Body of pancreas (tissue), 4 donors: ENCODE measurements at regions not wholly inside any gene's neighbourhood (a gene's known extent, or its start where the extent isn't known, plus 50 kb on each side); places are given as distances from the start of the nearest gene placed in this dataset.

Source experiments
- ATAC-seq: fragments of 150-250 bp; one replicate; pipeline ENCODE4 v1.9.1; 2016
- DNase-seq, 4 donors: peaks; one replicate each; pipeline ENCODE4 v3.0.0-alpha.2; 2019
- H3K27ac ChIP-seq, 4 donors: fragments of 200-600 bp; sonication (generic); 1 replicate in 3 of 4; 2 replicates in 1 of 4; pipeline versions ENCODE4 v1.5.1 to v1.6.1; 2016 to 2019; ENCODE audit warnings: mild to moderate bottlenecking in 1 of 4, mixed read lengths in 1 of 4, moderate library complexity in 1 of 4
- H3K27me3 ChIP-seq, 2 donors: fragments of 200-600 bp; sonication (generic); one replicate each; pipeline ENCODE4 v1.6.0; 2016; ENCODE audit warnings: mild to moderate bottlenecking in 1 of 2
- H3K36me3 ChIP-seq, 2 donors: fragments of 200-600 bp; sonication (generic); replicated peaks in 1 of 2; 2 replicates each; pipeline ENCODE4 v1.5.1; 2016; ENCODE audit warnings: low read depth in 2 of 2; ENCODE audit not compliant: insufficient read depth in 1 of 2
- H3K4me1 ChIP-seq: fragments of 200-600 bp; sonication (generic); one replicate; pipeline ENCODE4 v1.6.0; 2016
- H3K4me3 ChIP-seq, 2 donors: fragments of 200-600 bp; sonication (generic); 1 replicate in 1 of 2; 2 replicates in 1 of 2; pipeline ENCODE4 v1.5.1; 2016 to 2019
- H3K9me3 ChIP-seq, 3 donors: fragments of 200-600 bp; sonication (generic); 1 replicate in 2 of 3; 2 replicates in 1 of 3; pipeline ENCODE4 v1.5.1; 2016
- CTCF ChIP-seq, 7 experiments: fragments of 450-650 bp in 4 of 7; fragments of 200-600 bp in 3 of 7; sonication (generic) in 3 of 7; IDR thresholded peaks; one replicate each; pipeline ENCODE4 v1.5.1; 2016 to 2019; ENCODE audit warnings: antibody characterized with exemption in 7 of 7
- POLR2A ChIP-seq, 3 donors: fragments of 450-650 bp; IDR thresholded peaks; one replicate each; pipeline ENCODE4 v1.6.1; 2016; ENCODE audit warnings: antibody characterized with exemption in 3 of 3, mild to moderate bottlenecking in 2 of 3
- WGBS, 2 donors: methylation state at CpG; one replicate each; pipeline ENCODE4 v1.1.5; 2017; 5-methylcytosine and 5-hydroxymethylcytosine counted together
- intact Hi-C: fragments of 100-400 bp; cut with DNase I; formaldehyde crosslinking; loops from one replicate; pipeline ENCODE4 v1.15.1; 2023

DNA sequence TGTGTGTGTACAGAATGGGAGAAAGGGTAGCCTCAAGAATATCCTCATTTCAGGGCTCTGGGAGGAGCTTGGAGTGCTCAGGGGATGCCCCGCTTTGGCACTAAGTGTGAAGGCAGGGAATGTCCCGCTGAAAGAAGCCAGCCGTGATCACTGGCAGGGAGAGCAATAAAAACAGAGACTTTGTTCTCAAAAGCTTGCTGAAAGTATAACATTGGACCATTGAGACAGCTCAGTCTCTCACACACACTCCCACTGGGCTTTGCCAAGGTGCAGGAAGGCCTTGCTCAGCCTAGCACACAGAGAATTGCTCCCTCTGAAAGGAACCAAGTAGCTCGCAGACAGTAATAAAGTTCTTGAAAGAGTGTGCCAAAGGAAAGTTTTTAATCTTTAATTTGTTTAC is 143.8 kb upstream of the SLITRK2 start:
- Histone ChIP-seq H3K4me1 (no peaks in the 10 kb centered on the region), H3K27ac (no peak overlapping the region), H3K27me3 (no peaks in the 10 kb centered on the region), H3K36me3 (no peaks in the 10 kb centered on the region), H3K4me3 (no peak overlapping the region), H3K9me3 (no peaks in the 10 kb centered on the region)
- TF ChIP-seq POLR2A (IDR thresholded peaks at IDR 0.05) (no peak), CTCF (IDR thresholded peaks at IDR 0.05) (no peak)
- DNase-seq, result no peak
- intact Hi-C loops, result no loop called here
- 73 to 88% methylated on average over 4 of the region's 4 CpGs for WGBS, 2 donors
- no peak for ATAC-seq

- H3K27me3 ChIP-seq, result no peaks in the 10 kb centered on the region
- intact Hi-C loops, result no loop called here
- TF ChIP-seq CTCF (IDR thresholded peaks at IDR 0.05), result no peak
- 72 to 83% methylated on average over 11 to 16 of the region's 16 CpGs for WGBS, 2 donors
- no peaks in the 10 kb centered on the region for H3K36me3 ChIP-seq
- ATAC-seq (no peak), DNase-seq (no peak)
- no peaks in the 10 kb centered on the region for H3K9me3 ChIP-seq
- no peak overlapping the region for H3K4me3 ChIP-seq
- no peak overlapping the region for H3K27ac ChIP-seq
- H3K4me1 ChIP-seq, result no peaks in the 10 kb centered on the region
These were observed 140.4 kb upstream of the SLITRK2 start for GRCh38 chrX:145677109-145677817.

- DNase-seq, result no peak
- WGBS, 2 donors, result 66 to 73% methylated on average over 9 of the region's 9 CpGs
- Histone ChIP-seq H3K4me1 (no peaks in the 10 kb centered on the region), H3K9me3 (no peaks in the 10 kb centered on the region), H3K36me3 (no peaks in the 10 kb centered on the region), H3K4me3 (no peak overlapping the region), H3K27me3 (no peaks in the 10 kb centered on the region), H3K27ac (no peak overlapping the region)
- ATAC-seq, result no peak
- TF ChIP-seq POLR2A (IDR thresholded peaks at IDR 0.05) (no peak), CTCF (IDR thresholded peaks at IDR 0.05) (no peak)
- intact Hi-C loops, result no loop called here
These were observed 134.9 kb upstream of the SLITRK2 start for GRCh38 chrX:145682518-145683298.

GRCh38 chrX:145687146-145687545 is 130.5 kb upstream of the SLITRK2 start:
- Histone ChIP-seq H3K9me3 (no peaks in the 10 kb centered on the region), H3K4me1 (no peaks in the 10 kb centered on the region), H3K27ac (no peak overlapping the region), H3K27me3 (no peaks in the 10 kb centered on the region), H3K4me3 (no peak overlapping the region), H3K36me3 (no peaks in the 10 kb centered on the region)
- DNase-seq, result no peak
- WGBS, 2 donors, result 68 to 77% methylated on average over 4 of the region's 4 CpGs
- ATAC-seq, result no peak
- intact Hi-C loops, result no loop called here
- TF ChIP-seq CTCF (IDR thresholded peaks at IDR 0.05) (no peak), POLR2A (IDR thresholded peaks at IDR 0.05) (no peak)
